Osteocyte (in vitro differentiated cells): ENCODE measurements at regions not wholly inside any gene's neighbourhood (a gene's known extent, or its start where the extent isn't known, plus 50 kb on each side); places are given as distances from the start of the nearest gene placed in this dataset.

ENCODE experiments used
- DNase-seq: peaks from one replicate; pipeline ENCODE4 v3.0.0; 2021; ENCODE audit warnings: mixed read lengths; ENCODE audit not compliant: unreplicated experiment; ENCODE audit errors: extremely low spot score
- H3K27ac Mint-ChIP-seq: one replicate; pipeline ENCODE4 v1.8.0; 2021; ENCODE audit warnings: mild to moderate bottlenecking, mixed read lengths; ENCODE audit not compliant: unreplicated experiment
- H3K27me3 Mint-ChIP-seq: one replicate; pipeline ENCODE4 v1.8.0; 2021; ENCODE audit warnings: mixed read lengths; ENCODE audit not compliant: unreplicated experiment
- H3K36me3 Mint-ChIP-seq: one replicate; pipeline ENCODE4 v1.8.0; 2021; ENCODE audit warnings: mixed read lengths; ENCODE audit not compliant: unreplicated experiment
- H3K4me1 Mint-ChIP-seq: one replicate; pipeline ENCODE4 v1.8.0; 2021; ENCODE audit warnings: mixed read lengths; ENCODE audit not compliant: unreplicated experiment
- H3K4me3 Mint-ChIP-seq: one replicate; pipeline ENCODE4 v1.8.0; 2021; ENCODE audit warnings: mild to moderate bottlenecking, moderate library complexity, mixed read lengths; ENCODE audit not compliant: unreplicated experiment
- H3K9me3 Mint-ChIP-seq: one replicate; pipeline ENCODE4 v1.8.0; 2021; ENCODE audit warnings: mixed read lengths; ENCODE audit not compliant: unreplicated experiment
- TF ChIP-seq, protein P1 (sequence below): fragments of 200-600 bp; sonication (generic); IDR thresholded peaks from 2 replicates; pipeline ENCODE4 v1.5.0; 2021; ENCODE audit warnings: antibody characterized with exemption, mild to moderate bottlenecking, moderate library complexity

DNA sequence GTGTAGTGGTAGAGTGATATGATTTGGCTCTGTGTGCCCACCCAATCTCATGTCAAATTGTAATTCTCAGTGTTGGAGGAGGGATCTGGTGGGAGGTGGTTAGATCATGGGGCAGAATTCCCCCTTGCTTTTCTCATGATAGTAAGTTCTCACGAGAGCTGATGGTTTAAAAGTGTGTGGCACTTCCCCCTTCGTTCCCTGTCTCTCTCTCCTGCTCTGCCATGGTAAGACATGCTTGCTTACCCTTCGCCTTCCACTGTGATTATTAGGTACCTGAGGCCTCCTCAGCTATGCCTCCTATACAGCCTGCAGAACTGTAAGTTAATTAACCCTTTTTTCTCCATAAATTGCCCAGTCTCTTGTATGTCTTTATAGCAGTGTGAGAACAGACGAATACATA, 115.7 kb upstream of the FUT8 start:
- Mint-ChIP-seq H3K36me3 (no peaks in the 10 kb centered on the region), H3K9me3 (no peaks in the 10 kb centered on the region), H3K4me3 (no peak overlapping the region), H3K27me3 (peaks cover 2% of the 10 kb centered on the region), H3K27ac (no peak overlapping the region), H3K4me1 (no peaks in the 10 kb centered on the region)
- TF ChIP-seq, protein P1, sequence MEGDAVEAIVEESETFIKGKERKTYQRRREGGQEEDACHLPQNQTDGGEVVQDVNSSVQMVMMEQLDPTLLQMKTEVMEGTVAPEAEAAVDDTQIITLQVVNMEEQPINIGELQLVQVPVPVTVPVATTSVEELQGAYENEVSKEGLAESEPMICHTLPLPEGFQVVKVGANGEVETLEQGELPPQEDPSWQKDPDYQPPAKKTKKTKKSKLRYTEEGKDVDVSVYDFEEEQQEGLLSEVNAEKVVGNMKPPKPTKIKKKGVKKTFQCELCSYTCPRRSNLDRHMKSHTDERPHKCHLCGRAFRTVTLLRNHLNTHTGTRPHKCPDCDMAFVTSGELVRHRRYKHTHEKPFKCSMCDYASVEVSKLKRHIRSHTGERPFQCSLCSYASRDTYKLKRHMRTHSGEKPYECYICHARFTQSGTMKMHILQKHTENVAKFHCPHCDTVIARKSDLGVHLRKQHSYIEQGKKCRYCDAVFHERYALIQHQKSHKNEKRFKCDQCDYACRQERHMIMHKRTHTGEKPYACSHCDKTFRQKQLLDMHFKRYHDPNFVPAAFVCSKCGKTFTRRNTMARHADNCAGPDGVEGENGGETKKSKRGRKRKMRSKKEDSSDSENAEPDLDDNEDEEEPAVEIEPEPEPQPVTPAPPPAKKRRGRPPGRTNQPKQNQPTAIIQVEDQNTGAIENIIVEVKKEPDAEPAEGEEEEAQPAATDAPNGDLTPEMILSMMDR, result no peak
- no peak for DNase-seq

DNA sequence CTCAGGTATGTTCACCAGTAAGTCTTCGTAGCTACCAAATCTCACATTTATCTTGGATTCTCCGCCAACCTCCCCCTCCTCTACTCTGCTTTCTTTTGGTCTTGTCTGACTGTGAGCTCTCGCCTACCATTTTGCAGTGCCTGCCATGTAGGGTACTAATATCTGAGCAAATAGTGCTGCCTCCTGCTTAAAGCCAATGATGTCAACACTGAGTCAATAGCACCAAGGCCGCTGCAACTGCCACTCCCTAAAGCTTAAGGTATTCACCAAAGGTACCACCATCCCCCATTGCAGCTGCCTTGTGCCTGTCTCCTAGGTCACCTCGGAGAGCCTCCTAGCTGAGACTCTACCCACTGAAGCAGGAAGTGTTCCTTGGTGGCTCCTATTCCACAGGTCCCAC, 114.8 kb upstream of the FUT8 start:
- Mint-ChIP-seq H3K36me3 (no peaks in the 10 kb centered on the region), H3K4me1 (no peaks in the 10 kb centered on the region), H3K9me3 (no peaks in the 10 kb centered on the region), H3K27me3 (peaks cover 2% of the 10 kb centered on the region), H3K4me3 (no peak overlapping the region), H3K27ac (no peak overlapping the region)
- TF ChIP-seq, protein P1, result no peak
- no peak for DNase-seq

DNA sequence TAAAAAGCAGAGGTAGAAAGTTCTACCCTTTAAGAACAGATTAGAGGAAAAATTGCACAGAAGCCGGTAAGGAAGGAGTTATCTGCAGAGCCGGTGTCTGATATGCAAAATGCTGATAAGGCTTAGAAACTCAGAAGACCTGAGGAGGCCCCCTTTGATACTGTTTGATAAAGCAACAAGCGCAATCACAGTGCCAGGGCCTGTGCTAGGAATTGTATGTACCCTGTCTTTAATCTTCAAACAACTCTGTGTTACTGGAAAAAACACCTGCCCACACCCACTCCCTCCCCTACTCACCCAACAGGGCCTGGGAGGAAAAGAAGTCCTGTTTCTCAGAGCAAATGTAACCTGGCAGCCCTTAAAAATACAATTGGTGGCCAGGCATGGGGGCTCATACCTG, 112.7 kb upstream of the FUT8 start:
- TF ChIP-seq, protein P1, result no peak
- H3K4me3 Mint-ChIP-seq, result no peak overlapping the region
- H3K9me3 Mint-ChIP-seq, result no peaks in the 10 kb centered on the region
- peaks cover 2% of the 10 kb centered on the region for H3K27me3 Mint-ChIP-seq
- no peaks in the 10 kb centered on the region for H3K4me1 Mint-ChIP-seq
- H3K27ac Mint-ChIP-seq, result no peak overlapping the region
- no peak for DNase-seq
- no peaks in the 10 kb centered on the region for H3K36me3 Mint-ChIP-seq

DNA sequence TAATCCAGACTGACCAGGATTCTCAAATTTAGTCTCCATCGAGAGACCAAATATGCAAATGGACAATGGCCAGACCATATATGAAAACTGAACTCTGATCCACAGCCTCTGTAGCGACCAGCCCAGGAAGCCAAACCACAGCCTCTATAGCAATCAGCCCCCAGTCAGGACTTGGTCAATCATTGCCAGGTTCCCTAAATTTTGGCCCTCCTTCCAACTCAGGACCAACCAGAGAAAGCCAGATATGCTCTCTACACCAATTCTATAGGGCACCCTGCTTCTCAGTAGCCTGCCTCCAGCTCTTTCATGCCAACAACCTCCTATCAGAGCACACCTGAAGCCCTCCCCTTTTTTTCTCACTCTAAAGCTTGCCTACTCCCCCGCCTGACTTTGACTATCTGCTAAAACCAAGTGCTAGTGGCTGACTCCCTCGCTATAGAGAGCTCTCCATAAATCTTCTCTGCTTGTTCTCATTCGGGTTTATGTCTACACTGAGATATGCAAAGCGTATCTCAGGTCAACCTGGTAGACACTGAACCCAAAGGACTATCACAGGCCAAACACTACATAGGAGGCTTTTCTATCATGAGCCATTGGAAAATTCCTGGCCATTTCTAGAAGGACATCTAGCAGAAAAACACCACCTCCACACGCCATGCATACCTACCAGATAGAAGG, 110.5 kb upstream of the FUT8 start:
- H3K36me3 Mint-ChIP-seq, result no peaks in the 10 kb centered on the region
- DNase-seq, result no peak
- TF ChIP-seq, protein P1, result no peak
- no peak overlapping the region for H3K27ac Mint-ChIP-seq
- no peaks in the 10 kb centered on the region for H3K4me1 Mint-ChIP-seq
- H3K4me3 Mint-ChIP-seq, result no peak overlapping the region
- peaks cover 2% of the 10 kb centered on the region for H3K27me3 Mint-ChIP-seq
- no peaks in the 10 kb centered on the region for H3K9me3 Mint-ChIP-seq

DNA sequence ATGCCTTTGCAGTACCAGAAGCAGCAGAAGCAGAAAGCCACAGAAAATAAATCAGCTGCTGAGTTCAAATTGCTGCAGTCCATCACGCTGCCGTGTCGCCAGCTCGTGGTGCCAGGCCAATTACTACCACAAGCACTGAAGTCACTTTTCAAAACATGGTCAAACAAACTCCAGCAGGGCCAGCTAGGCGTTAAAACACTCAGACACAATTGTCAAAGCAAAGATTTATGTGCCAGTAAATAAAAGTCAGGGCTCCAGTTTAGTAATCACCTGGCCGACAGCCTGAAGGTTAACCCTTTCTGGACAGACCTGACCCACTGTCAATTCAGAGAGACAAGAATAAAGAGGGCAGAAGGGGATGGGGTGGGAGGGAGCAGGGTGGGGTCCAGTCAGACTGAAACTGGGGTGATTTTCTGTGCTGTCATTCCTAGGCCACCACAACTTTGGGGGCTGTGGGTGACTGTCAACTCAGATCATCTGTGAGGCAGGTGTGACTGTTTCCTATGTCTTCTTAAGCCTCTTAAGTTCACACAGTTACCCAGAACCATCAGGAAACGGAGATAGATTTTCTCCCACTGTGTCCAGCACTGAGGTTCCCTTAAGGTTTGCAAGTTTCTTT, 109.8 kb upstream of the FUT8 start:
- no peak for DNase-seq
- Mint-ChIP-seq H3K27ac (no peak overlapping the region), H3K9me3 (no peaks in the 10 kb centered on the region), H3K4me1 (no peaks in the 10 kb centered on the region), H3K27me3 (peaks cover 2% of the 10 kb centered on the region), H3K36me3 (no peaks in the 10 kb centered on the region), H3K4me3 (no peak overlapping the region)
- TF ChIP-seq, protein P1, result no peak
